Muscle of leg (tissue), 3 donors: ENCODE measurements at regions not wholly inside any gene's neighbourhood (a gene's known extent, or its start where the extent isn't known, plus 50 kb on each side); places are given as distances from the start of the nearest gene placed in this dataset.
"Not testable (repeated sequence)": the region's sequence is repeated elsewhere in the genome, so short reads cannot be mapped to it uniquely, and the experiment has no call there.

Experiments
- DNase-seq: peaks from one replicate; pipeline ENCODE4 v3.0.0; 2013
- H3K27ac ChIP-seq: one replicate; pipeline ENCODE4 v1.5.1; 2013; ENCODE audit warnings: mild to moderate bottlenecking, low read length, control low read depth
- H3K27me3 ChIP-seq: one replicate; pipeline ENCODE4 v1.6.1; 2013; ENCODE audit warnings: low read length; ENCODE audit not compliant: control insufficient read depth, insufficient read depth
- H3K36me3 ChIP-seq: one replicate; pipeline ENCODE4 v1.6.1; 2013; ENCODE audit warnings: low read length; ENCODE audit not compliant: control insufficient read depth, insufficient read depth
- H3K4me1 ChIP-seq: one replicate; pipeline ENCODE4 v1.6.1; 2013; ENCODE audit warnings: low read length; ENCODE audit not compliant: control insufficient read depth, insufficient read depth
- H3K4me3 ChIP-seq: one replicate; pipeline ENCODE4 v1.5.1; 2013; ENCODE audit warnings: low read length, control low read depth
- H3K9me3 ChIP-seq: replicated peaks from 2 replicates; pipeline ENCODE4 v1.6.1; 2013; ENCODE audit warnings: low read depth, low read length; ENCODE audit not compliant: control insufficient read depth
- WGBS: methylation state at CpG from one replicate; pipeline ENCODE4 v1.1.5; 2013; ENCODE audit warnings: missing lambda C conversion rate; ENCODE audit not compliant: insufficient coverage; 5-methylcytosine and 5-hydroxymethylcytosine counted together

GRCh38 chr4:33829356-33829755 is 2415.0 kb downstream of the ARAP2 start:
- not testable (repeated sequence) for H3K9me3 ChIP-seq, DNase-seq, H3K4me1 ChIP-seq, H3K27me3 ChIP-seq, H3K36me3 ChIP-seq, H3K4me3 ChIP-seq, H3K27ac ChIP-seq
- no CpG with 5 or more reads among the region's 1 CpG for WGBS

GRCh38 chr4:33831442-33832066 is 2412.8 kb downstream of the ARAP2 start:
- no peak for DNase-seq
- H3K27ac ChIP-seq, result no peak overlapping the region
- no peaks in the 10 kb centered on the region for H3K9me3 ChIP-seq
- H3K4me3 ChIP-seq, result no peak overlapping the region
- 75% methylated on average over 1 of the region's 3 CpGs for WGBS
- no peaks in the 10 kb centered on the region for H3K27me3 ChIP-seq
- H3K4me1 ChIP-seq, result no peaks in the 10 kb centered on the region
- no peaks in the 10 kb centered on the region for H3K36me3 ChIP-seq

- H3K36me3 ChIP-seq, H3K4me1 ChIP-seq, H3K27me3 ChIP-seq, H3K27ac ChIP-seq, H3K4me3 ChIP-seq, H3K9me3 ChIP-seq, DNase-seq: not testable (repeated sequence)
- WGBS, result no CpG with 5 or more reads among the region's 3 CpGs
Observed at GRCh38 chr4:33835764-33836163, 2408.6 kb downstream of the ARAP2 start.

- Histone ChIP-seq H3K27ac (no peak overlapping the region), H3K4me1 (no peaks in the 10 kb centered on the region), H3K9me3 (no peaks in the 10 kb centered on the region), H3K36me3 (no peaks in the 10 kb centered on the region), H3K27me3 (no peaks in the 10 kb centered on the region), H3K4me3 (no peak overlapping the region)
- no peak for DNase-seq
- 93% methylated on average over 3 of the region's 5 CpGs for WGBS
Observed at GRCh38 chr4:33837043-33837838, 2407.1 kb downstream of the ARAP2 start.

GRCh38 chr4:33841120-33841519 is 2403.2 kb downstream of the ARAP2 start:
- no peaks in the 10 kb centered on the region for H3K27me3 ChIP-seq
- H3K36me3 ChIP-seq, result no peaks in the 10 kb centered on the region
- no peaks in the 10 kb centered on the region for H3K4me1 ChIP-seq
- no peak overlapping the region for H3K4me3 ChIP-seq
- no peak overlapping the region for H3K27ac ChIP-seq
- no CpG with 5 or more reads among the region's 1 CpG for WGBS
- no peaks in the 10 kb centered on the region for H3K9me3 ChIP-seq
- DNase-seq, result no peak

GRCh38 chr4:33850371-33850902 is 2393.9 kb downstream of the ARAP2 start:
- H3K27me3 ChIP-seq, result no peaks in the 10 kb centered on the region
- no peaks in the 10 kb centered on the region for H3K9me3 ChIP-seq
- no peaks in the 10 kb centered on the region for H3K4me1 ChIP-seq
- no peak for DNase-seq
- 100% methylated on average over 1 of the region's 3 CpGs for WGBS
- no peaks in the 10 kb centered on the region for H3K36me3 ChIP-seq
- no peak overlapping the region for H3K27ac ChIP-seq
- H3K4me3 ChIP-seq, result no peak overlapping the region

- H3K27ac ChIP-seq, DNase-seq, H3K27me3 ChIP-seq, H3K4me3 ChIP-seq, H3K36me3 ChIP-seq, H3K4me1 ChIP-seq, H3K9me3 ChIP-seq: not testable (repeated sequence)
Observed at GRCh38 chr4:33853670-33854069, 2390.6 kb downstream of the ARAP2 start.

- Histone ChIP-seq H3K27ac (no peak overlapping the region), H3K4me1 (no peaks in the 10 kb centered on the region), H3K9me3 (no peaks in the 10 kb centered on the region), H3K27me3 (no peaks in the 10 kb centered on the region), H3K36me3 (no peaks in the 10 kb centered on the region), H3K4me3 (no peak overlapping the region)
- no peak for DNase-seq
- 53% methylated on average over 4 of the region's 6 CpGs for WGBS
Observed at GRCh38 chr4:33864290-33864859, 2379.9 kb downstream of the ARAP2 start.

GRCh38 chr4:33873791-33874190 is 2370.5 kb downstream of the ARAP2 start:
- DNase-seq, result no peak
- WGBS, result no CpG with 5 or more reads among the region's 1 CpG
- H3K4me3 ChIP-seq, result no peak overlapping the region
- H3K36me3 ChIP-seq, result no peaks in the 10 kb centered on the region
- no peaks in the 10 kb centered on the region for H3K4me1 ChIP-seq
- H3K27ac ChIP-seq, result no peak overlapping the region
- no peaks in the 10 kb centered on the region for H3K9me3 ChIP-seq
- H3K27me3 ChIP-seq, result no peaks in the 10 kb centered on the region

- no peaks in the 10 kb centered on the region for H3K4me1 ChIP-seq
- H3K9me3 ChIP-seq, result no peaks in the 10 kb centered on the region
- H3K4me3 ChIP-seq, result no peak overlapping the region
- no peaks in the 10 kb centered on the region for H3K27me3 ChIP-seq
- DNase-seq, result no peak
- no peak overlapping the region for H3K27ac ChIP-seq
- no peaks in the 10 kb centered on the region for H3K36me3 ChIP-seq
Observed at GRCh38 chr4:33878710-33879109, 2365.6 kb downstream of the ARAP2 start.
